Neuronal stem cell (in vitro differentiated cells): ENCODE measurements at regions not wholly inside any gene's neighbourhood (a gene's known extent, or its start where the extent isn't known, plus 50 kb on each side); places are given as distances from the start of the nearest gene placed in this dataset.

Source experiments
- DNase-seq: peaks from one replicate; pipeline ENCODE4 v3.0.0-alpha.2; 2013; ENCODE audit warnings: low spot score
- H2AFZ ChIP-seq: one replicate; pipeline ENCODE4 v1.6.1; 2013; ENCODE audit warnings: mild to moderate bottlenecking, low read length, inconsistent platforms
- H2AK5ac ChIP-seq: 2 replicates; pipeline ENCODE4 v1.6.1; 2013; ENCODE audit warnings: low read depth, mild to moderate bottlenecking, inconsistent platforms, low read length, moderate library complexity, mixed read lengths
- H2BK120ac ChIP-seq: 2 replicates; pipeline ENCODE4 v1.6.1; 2013; ENCODE audit warnings: low read depth, mild to moderate bottlenecking, inconsistent platforms, low read length, moderate library complexity, mixed read lengths
- H2BK12ac ChIP-seq: one replicate; pipeline ENCODE4 v1.6.1; 2013; ENCODE audit warnings: low read length, inconsistent platforms
- H2BK15ac ChIP-seq: 2 replicates; pipeline ENCODE4 v1.6.1; 2013; ENCODE audit warnings: mild to moderate bottlenecking, low read length, inconsistent platforms, mixed read lengths
- H2BK5ac ChIP-seq: one replicate; pipeline ENCODE4 v1.6.1; 2013; ENCODE audit warnings: inconsistent platforms, mild to moderate bottlenecking, low read length, moderate library complexity
- H3K14ac ChIP-seq: one replicate; pipeline ENCODE4 v1.6.1; 2013; ENCODE audit warnings: low read length, inconsistent platforms
- H3K18ac ChIP-seq: 2 replicates; pipeline ENCODE4 v1.6.1; 2013; ENCODE audit warnings: low read length, inconsistent platforms
- H3K23ac ChIP-seq: 2 replicates; pipeline ENCODE4 v1.6.1; 2013; ENCODE audit warnings: low read depth, mild to moderate bottlenecking, mixed read lengths, low read length, inconsistent platforms; ENCODE audit not compliant: poor library complexity
- H3K27ac ChIP-seq: replicated peaks from 3 replicates; pipeline ENCODE4 v1.5.1; 2013; ENCODE audit warnings: low read length, inconsistent platforms
- H3K27me3 ChIP-seq, 3 experiments: 2 replicates each; pipeline ENCODE4 v1.6.1; 2013; ENCODE audit warnings: low read length in 3 of 3, mild to moderate bottlenecking in 2 of 3, inconsistent platforms in 1 of 3, low read depth in 1 of 3, mixed read lengths in 1 of 3, moderate library complexity in 1 of 3; ENCODE audit not compliant: control insufficient read depth in 3 of 3, insufficient read depth in 3 of 3
- H3K36me3 ChIP-seq, 2 donors: replicated peaks in 1 of 2; 2 replicates each; pipeline ENCODE4 v1.6.1; 2013; ENCODE audit warnings: low read length in 2 of 2; ENCODE audit not compliant: control insufficient read depth in 2 of 2, insufficient read depth in 2 of 2
- H3K4ac ChIP-seq: 2 replicates; pipeline ENCODE4 v1.6.1; 2013; ENCODE audit warnings: inconsistent platforms, mild to moderate bottlenecking, low read length, moderate library complexity
- H3K4me1 ChIP-seq, 2 donors: 1 replicate in 1 of 2; 2 replicates in 1 of 2; pipeline ENCODE4 v1.6.1; 2013; ENCODE audit warnings: low read length in 2 of 2, low read depth in 1 of 2; ENCODE audit not compliant: control insufficient read depth in 2 of 2, insufficient read depth in 1 of 2
- H3K4me2 ChIP-seq: one replicate; pipeline ENCODE4 v1.6.1; 2013; ENCODE audit warnings: mild to moderate bottlenecking, low read length, inconsistent platforms; ENCODE audit not compliant: insufficient read depth, poor library complexity, severe bottlenecking
- H3K4me3 ChIP-seq, 2 donors: 2 replicates each; pipeline ENCODE4 v1.5.1; 2013; ENCODE audit warnings: low read length in 2 of 2, mild to moderate bottlenecking in 2 of 2, inconsistent platforms in 1 of 2, moderate library complexity in 1 of 2
- H3K79me1 ChIP-seq: one replicate; pipeline ENCODE4 v1.6.1; 2013; ENCODE audit warnings: low read depth, mild to moderate bottlenecking, inconsistent platforms, low read length, moderate library complexity
- H3K9ac ChIP-seq: one replicate; pipeline ENCODE4 v1.6.1; 2013; ENCODE audit warnings: mild to moderate bottlenecking, low read depth, low read length, inconsistent platforms; ENCODE audit not compliant: poor library complexity
- H3K9me3 ChIP-seq, 2 donors: replicated peaks in 1 of 2; 2 replicates each; pipeline versions ENCODE3 to v1.6.1; 2013; ENCODE audit warnings: low read length in 2 of 2, mild to moderate bottlenecking in 2 of 2, inconsistent platforms in 1 of 2, low read depth in 1 of 2, mixed read lengths in 1 of 2, moderate library complexity in 1 of 2; ENCODE audit not compliant: control insufficient read depth in 2 of 2, insufficient read depth in 1 of 2
- H4K8ac ChIP-seq: one replicate; pipeline ENCODE4 v1.6.1; 2013; ENCODE audit warnings: low read depth, mild to moderate bottlenecking, inconsistent platforms, low read length, moderate library complexity
- H4K91ac ChIP-seq: one replicate; pipeline ENCODE4 v1.6.1; 2013; ENCODE audit warnings: low read length, low read depth, mild to moderate bottlenecking, inconsistent platforms; ENCODE audit not compliant: poor library complexity
- WGBS, 2 donors: extraction: QIAGEN DNeasy Blood & Tissue Kit; methylation state at CpG; one replicate each; pipeline ENCODE4 v1.1.7; 2013; ENCODE audit warnings: missing lambda C conversion rate in 2 of 2, mixed read lengths in 1 of 2; ENCODE audit not compliant: insufficient read length in 2 of 2, insufficient replicate concordance in 1 of 2; ENCODE audit errors: extremely low coverage in 2 of 2; 5-methylcytosine and 5-hydroxymethylcytosine counted together

DNA sequence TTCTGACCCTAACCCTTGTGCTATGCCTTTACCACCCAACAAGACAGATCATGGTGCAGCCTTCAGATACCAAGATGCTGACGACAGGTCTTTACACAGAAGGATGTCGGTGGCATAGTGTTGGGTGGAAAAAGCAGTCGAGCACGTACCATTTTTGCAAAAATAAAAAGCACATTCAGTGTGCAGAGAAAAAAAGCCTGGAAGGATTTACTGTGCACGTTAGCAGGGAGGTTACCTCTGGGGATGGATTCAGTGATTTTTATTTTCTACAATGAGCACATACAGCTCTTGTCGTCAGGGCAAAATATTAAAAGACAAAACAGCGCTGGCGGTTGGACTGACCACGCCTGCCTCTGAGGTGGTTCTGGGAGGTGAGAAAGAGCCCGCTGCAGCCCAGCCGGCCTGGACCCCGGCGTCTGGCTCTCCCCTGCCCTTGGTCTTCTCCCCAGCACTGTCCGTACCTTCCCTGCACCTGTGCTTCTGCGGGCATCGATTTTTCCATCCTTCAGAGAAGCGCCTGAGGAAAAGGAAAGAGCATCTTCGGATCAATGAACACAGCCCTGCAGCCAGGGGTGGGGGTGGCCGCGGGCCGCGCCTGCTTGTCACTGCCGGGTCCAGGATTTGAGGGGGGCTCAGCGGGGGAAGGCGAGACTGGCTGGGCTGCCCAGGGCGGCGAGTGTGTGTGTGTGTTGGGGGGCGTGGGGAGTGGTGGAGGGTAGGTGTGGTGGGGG lies 200.0 kb upstream of the IER5L start:
- Histone ChIP-seq H4K8ac (no peak overlapping the region), H3K36me3 (no peaks in the 10 kb centered on the region), H3K27ac (no peak overlapping the region), H4K91ac (no peak overlapping the region), H3K9me3 (peaks cover 2 to 3% of the 10 kb centered on the region in 2 donors), H3K4me2 (no peak overlapping the region), H3K23ac (no peak overlapping the region), H3K9ac (peak overlapping the region; percentile 30), H2BK120ac (no peak overlapping the region), H3K4me1 (peaks cover 8 to 16% of the 10 kb centered on the region in 2 donors), H2BK12ac (peak overlapping the region; percentile 86), H2AK5ac (peak overlapping the region; percentile 95), H3K79me1 (no peaks in the 10 kb centered on the region), H2AFZ (peak overlapping the region; percentile 30), H3K4ac (no peak overlapping the region), H3K14ac (no peak overlapping the region), H2BK15ac (no peak overlapping the region), H3K27me3 (peaks cover 0 to 11% (median 3%) of the 10 kb centered on the region in 3 experiments), H3K4me3 (no peak overlapping the region), H3K18ac (peak overlapping the region; percentile 72), H2BK5ac (peak overlapping the region; percentile 0)
- DNase-seq, result no peak
- WGBS, 2 donors, result no CpG with 5 or more reads among the region's 28 CpGs

DNA sequence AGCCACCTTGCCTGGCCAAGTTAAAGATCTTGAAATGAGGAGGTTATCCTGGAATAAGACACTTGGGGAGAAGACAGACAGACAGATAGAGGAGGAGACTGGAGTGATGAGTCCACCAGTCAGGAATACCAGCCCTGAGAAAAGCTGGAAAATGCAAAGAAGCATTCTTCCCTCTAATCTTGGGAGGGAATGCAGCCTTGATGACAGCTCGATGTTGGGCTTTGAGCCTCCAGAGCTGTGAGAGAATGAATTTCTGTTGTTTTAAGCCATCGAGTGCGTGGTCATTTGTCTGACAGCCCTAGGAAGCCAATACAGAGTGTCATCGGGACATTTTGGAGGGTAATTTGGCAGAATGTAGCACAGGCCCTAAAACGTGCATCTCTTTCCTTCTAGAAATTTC lies 199.1 kb upstream of the IER5L start:
- Histone ChIP-seq H2AFZ (no peak overlapping the region), H3K9ac (no peak overlapping the region), H2BK12ac (no peak overlapping the region), H2AK5ac (no peak overlapping the region), H3K9me3 (peaks cover 2 to 3% of the 10 kb centered on the region in 2 donors), H3K4me1 (peaks cover 6 to 16% of the 10 kb centered on the region in 2 donors), H3K18ac (peak overlapping the region; percentile 4), H3K4me3 (no peak overlapping the region), H2BK120ac (no peak overlapping the region), H3K23ac (no peak overlapping the region), H3K27me3 (peaks cover 0 to 5% (median under 1%) of the 10 kb centered on the region in 3 experiments), H2BK5ac (no peak overlapping the region), H3K79me1 (no peaks in the 10 kb centered on the region), H4K91ac (no peak overlapping the region), H3K4ac (no peak overlapping the region), H3K14ac (no peak overlapping the region), H2BK15ac (no peak overlapping the region), H3K4me2 (no peak overlapping the region), H3K27ac (no peak overlapping the region), H3K36me3 (no peaks in the 10 kb centered on the region), H4K8ac (no peak overlapping the region)
- no CpG with 5 or more reads among the region's 5 CpGs for WGBS, 2 donors
- no peak for DNase-seq

DNA sequence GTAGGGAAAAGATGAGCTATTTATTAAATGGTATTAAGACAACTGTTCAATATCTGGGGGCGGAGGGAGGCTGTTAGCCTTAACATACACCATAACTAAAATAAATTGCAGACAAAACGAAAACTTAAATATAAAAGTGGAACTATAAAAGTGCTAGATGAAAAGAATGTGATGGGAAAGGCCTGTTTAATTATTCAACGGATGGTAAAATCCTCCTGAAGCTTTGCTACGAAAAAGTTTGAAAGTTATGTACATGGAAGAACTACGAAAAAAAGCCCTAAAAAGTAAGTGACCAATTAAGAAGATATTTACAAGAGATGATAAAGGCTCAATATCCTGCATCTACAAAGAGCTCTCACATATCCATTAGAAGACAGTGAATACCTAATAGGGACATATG lies 197.8 kb upstream of the IER5L start:
- Histone ChIP-seq H2AFZ (no peak overlapping the region), H2BK12ac (no peak overlapping the region), H2AK5ac (no peak overlapping the region), H3K4me3 (no peak overlapping the region), H2BK120ac (no peak overlapping the region), H3K79me1 (no peaks in the 10 kb centered on the region), H3K9ac (no peak overlapping the region), H3K9me3 (peaks cover 2 to 3% of the 10 kb centered on the region in 2 donors), H2BK5ac (no peak overlapping the region), H2BK15ac (no peak overlapping the region), H3K36me3 (no peaks in the 10 kb centered on the region), H3K4me2 (no peak overlapping the region), H4K91ac (no peak overlapping the region), H3K27ac (no peak overlapping the region), H3K4ac (no peak overlapping the region), H3K23ac (no peak overlapping the region), H3K4me1 (peaks cover 1 to 16% of the 10 kb centered on the region in 2 donors), H3K27me3 (peaks cover 0 to 5% (median 0%) of the 10 kb centered on the region in 3 experiments), H3K14ac (no peak overlapping the region), H3K18ac (no peak overlapping the region), H4K8ac (no peak overlapping the region)
- WGBS, 2 donors, result no CpG with 5 or more reads among the region's 5 CpGs
- DNase-seq, result no peak

- Histone ChIP-seq H3K79me1 (no peaks in the 10 kb centered on the region), H3K4me3 (no peak overlapping the region), H3K23ac (no peak overlapping the region), H3K9ac (no peak overlapping the region), H2AFZ (no peak overlapping the region), H3K9me3 (peaks cover 2 to 5% of the 10 kb centered on the region in 2 donors), H3K27ac (no peak overlapping the region), H2BK120ac (no peak overlapping the region), H3K18ac (no peak overlapping the region), H3K27me3 (peaks cover 0 to 4% (median 0%) of the 10 kb centered on the region in 3 experiments), H3K4me1 (peaks cover 0 to 16% of the 10 kb centered on the region in 2 donors), H2BK5ac (no peak overlapping the region), H2BK12ac (no peak overlapping the region), H3K14ac (no peak overlapping the region), H4K8ac (no peak overlapping the region), H2BK15ac (no peak overlapping the region), H3K4ac (no peak overlapping the region), H3K36me3 (no peaks in the 10 kb centered on the region), H4K91ac (no peak overlapping the region), H2AK5ac (no peak overlapping the region), H3K4me2 (no peak overlapping the region)
- no CpG with 5 or more reads among the region's 2 CpGs for WGBS, 2 donors
- no peak for DNase-seq
Observed at GRCh38 chr9:129374651-129375050, 196.6 kb upstream of the IER5L start.
